ENCODE measurements at regions not wholly inside any gene's neighbourhood (a gene's known extent, or its start where the extent isn't known, plus 50 kb on each side); places are given as distances from the start of the nearest gene placed in this dataset.
A peak's percentile ranks its signal among the peaks of the same experiment; 100 is the strongest.

GRCh38 chr13:75932636-75933035 is 296.5 kb downstream of the LMO7 start:
- no peak for DNase-seq (ENCODE audit: low read depth)

GRCh38 chr13:75931116-75931515 is 295.0 kb downstream of the LMO7 start:
- DNase-seq (ENCODE audit: low read depth), result no peak
- TF ChIP-seq CTCF (IDR thresholded peaks at IDR 0.05; ENCODE audit: insufficient read depth, low read depth, low read length), result no peak
- H3K4me3 ChIP-seq (ENCODE audit: low read depth, low read length), result no peak overlapping the region

More at GRCh38 chr13:75932636-75933035, 296.5 kb downstream of the LMO7 start:
- TF ChIP-seq CTCF (IDR thresholded peaks at IDR 0.05; ENCODE audit: insufficient read depth, low read depth, low read length), result no peak
- H3K4me3 ChIP-seq (ENCODE audit: low read depth, low read length), result no peak overlapping the region

- no peak overlapping the region for H3K4me3 ChIP-seq (ENCODE audit: low read depth, low read length)
- no peak for DNase-seq (ENCODE audit: low read depth)
- no peak for TF ChIP-seq CTCF (IDR thresholded peaks at IDR 0.05; ENCODE audit: insufficient read depth, low read depth, low read length)
These were observed 292.9 kb downstream of the LMO7 start for GRCh38 chr13:75929076-75929475.

- TF ChIP-seq CTCF (IDR thresholded peaks at IDR 0.05; ENCODE audit: insufficient read depth, low read depth, low read length), result no peak
- no peak overlapping the region for H3K4me3 ChIP-seq (ENCODE audit: low read depth, low read length)
- DNase-seq (ENCODE audit: low read depth), result peak; percentile 13
These were observed 291.1 kb downstream of the LMO7 start for GRCh38 chr13:75927183-75927669.

- TF ChIP-seq CTCF (IDR thresholded peaks at IDR 0.05; ENCODE audit: insufficient read depth, low read depth, low read length), result no peak
- DNase-seq (ENCODE audit: low read depth), result no peak
- no peak overlapping the region for H3K4me3 ChIP-seq (ENCODE audit: low read depth, low read length)
These were observed 284.4 kb downstream of the LMO7 start for GRCh38 chr13:75920536-75920935.

- no peak overlapping the region for H3K4me3 ChIP-seq (ENCODE audit: low read depth, low read length)
- no peak for TF ChIP-seq CTCF (IDR thresholded peaks at IDR 0.05; ENCODE audit: insufficient read depth, low read depth, low read length)
- DNase-seq (ENCODE audit: low read depth), result no peak
These were observed 283.6 kb downstream of the LMO7 start for GRCh38 chr13:75919660-75920199.

- no peak for DNase-seq (ENCODE audit: low read depth)
- TF ChIP-seq CTCF (IDR thresholded peaks at IDR 0.05; ENCODE audit: insufficient read depth, low read depth, low read length), result no peak
- no peak overlapping the region for H3K4me3 ChIP-seq (ENCODE audit: low read depth, low read length)
These were observed 278.9 kb downstream of the LMO7 start for GRCh38 chr13:75915066-75915465.
